Smooth muscle cell of the brain vasculature (primary cell): ENCODE measurements at regions not wholly inside any gene's neighbourhood (a gene's known extent, or its start where the extent isn't known, plus 50 kb on each side); places are given as distances from the start of the nearest gene placed in this dataset.
"Not testable (repeated sequence)": the region's sequence is repeated elsewhere in the genome, so short reads cannot be mapped to it uniquely, and the experiment has no call there.

ENCODE experiments used
- DNase-seq: peaks from one replicate; pipeline ENCODE4 v3.0.0-alpha.2; 2012; ENCODE audit warnings: low read depth, low spot score

DNA sequence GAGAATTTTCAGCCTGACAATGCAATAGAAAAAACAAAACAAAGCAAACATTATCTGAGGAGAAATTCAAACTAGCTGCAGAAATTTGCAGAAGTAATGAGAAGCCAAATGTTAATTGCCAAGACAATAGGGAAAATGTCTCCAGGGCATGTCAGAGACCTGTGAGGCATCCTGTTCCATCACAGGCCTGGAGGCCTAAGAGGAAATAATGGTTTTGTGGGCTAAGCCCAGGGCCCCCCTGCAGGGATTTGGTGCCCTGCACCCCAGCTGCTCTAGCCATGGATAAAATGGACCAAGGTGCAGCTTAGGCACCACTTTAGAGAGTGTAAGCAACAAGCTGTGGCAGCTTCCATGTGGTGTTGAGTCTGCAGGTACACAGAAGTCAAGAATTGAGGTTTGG lies 401.2 kb upstream of the NECTIN3 start:
- no peak for DNase-seq

DNA sequence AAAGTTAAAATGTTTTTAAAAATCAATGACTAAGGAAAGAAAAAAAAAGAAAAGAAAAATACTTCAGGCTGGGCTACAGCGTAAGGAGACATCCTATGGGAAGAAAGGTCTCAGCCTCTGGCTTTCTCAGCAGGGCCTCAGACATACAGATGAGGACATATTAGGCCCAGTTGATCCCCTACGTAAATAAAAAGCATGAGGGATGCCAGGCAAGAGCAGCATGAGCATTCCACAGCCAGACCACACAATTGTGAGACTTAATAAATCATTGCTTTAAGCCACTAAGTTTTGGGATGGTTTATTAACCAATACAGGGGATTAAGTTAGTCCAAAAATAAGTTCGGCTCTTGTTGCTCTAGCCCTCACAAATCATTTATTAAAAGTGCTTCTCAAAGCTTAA lies 394.1 kb upstream of the NECTIN3 start:
- peak; percentile 29 for DNase-seq

DNA sequence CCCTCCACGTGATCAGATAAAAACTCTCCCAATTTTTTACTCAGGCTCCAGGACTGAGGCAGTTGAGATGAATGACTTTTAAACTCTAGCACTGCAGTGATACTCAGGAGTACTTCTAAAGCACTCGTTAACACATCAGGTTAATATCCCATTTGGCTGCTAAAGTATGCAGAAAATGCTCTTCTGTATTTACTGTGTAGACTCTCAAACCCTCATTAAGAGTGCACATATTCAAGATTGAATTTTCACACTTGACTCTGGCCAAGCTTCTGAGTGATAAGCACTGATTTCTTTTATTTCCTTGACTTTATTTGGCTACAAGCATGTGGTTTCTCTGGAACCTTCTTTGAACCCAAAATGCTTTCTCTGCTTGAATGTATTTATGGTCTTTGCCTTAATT lies 392.3 kb upstream of the NECTIN3 start:
- DNase-seq: no peak

DNA sequence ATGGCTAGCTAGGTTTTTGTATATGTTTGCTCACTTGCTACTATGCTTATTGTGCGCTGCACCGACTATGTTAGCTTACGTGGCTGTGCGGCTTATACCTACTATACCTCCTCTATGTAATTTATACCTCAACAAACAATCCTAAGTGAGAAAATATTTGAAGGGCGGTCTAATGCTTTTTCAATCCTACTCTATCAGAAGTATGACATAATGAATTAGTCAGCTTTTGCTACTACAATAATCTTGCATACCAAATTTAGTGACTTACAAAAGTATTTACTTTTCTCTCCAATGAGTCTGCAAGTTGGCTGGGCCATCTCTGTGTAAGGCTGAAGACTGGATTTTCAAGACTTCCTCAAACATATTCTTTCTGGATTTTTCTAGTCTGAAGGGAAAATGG lies 391.2 kb upstream of the NECTIN3 start:
- DNase-seq: no peak

DNA sequence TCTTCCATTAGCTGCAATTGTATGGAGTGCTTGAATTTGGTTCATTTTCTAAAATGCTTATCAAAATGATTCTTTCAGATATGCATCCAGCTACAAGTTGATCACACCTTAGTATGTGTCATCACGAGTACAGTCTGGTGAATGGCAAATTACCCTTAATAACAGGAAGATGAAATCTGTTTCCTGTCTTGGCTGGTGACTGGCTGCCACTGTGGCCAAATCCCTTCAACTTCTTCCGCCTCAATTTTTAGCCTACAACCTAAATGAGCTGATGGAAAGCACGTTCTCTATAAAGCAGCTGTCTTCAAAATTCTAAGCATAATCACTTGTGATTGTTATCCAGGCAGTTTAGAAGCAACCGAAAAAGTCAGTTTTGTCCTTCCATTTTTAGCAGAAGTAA lies 387.1 kb upstream of the NECTIN3 start:
- DNase-seq: no peak

DNA sequence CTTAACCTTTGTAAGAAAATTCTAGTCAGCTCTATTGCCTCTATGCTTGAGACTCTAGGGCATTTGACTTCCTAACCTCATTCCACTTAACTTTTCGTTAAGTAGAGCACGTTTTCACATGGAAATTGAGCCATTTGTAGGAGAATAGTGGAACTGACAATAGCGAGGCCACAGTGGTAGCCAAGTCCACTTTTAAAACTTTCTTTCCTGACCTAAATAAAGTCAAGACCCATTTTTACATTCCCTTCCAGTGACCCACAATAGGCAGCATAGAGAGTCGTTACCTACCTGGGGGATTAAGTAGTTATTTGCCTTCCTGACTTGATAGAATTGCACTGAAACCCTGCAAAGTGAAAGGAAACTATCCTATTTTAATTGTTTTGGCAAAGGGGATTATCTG lies 386.0 kb upstream of the NECTIN3 start:
- no peak for DNase-seq

DNA sequence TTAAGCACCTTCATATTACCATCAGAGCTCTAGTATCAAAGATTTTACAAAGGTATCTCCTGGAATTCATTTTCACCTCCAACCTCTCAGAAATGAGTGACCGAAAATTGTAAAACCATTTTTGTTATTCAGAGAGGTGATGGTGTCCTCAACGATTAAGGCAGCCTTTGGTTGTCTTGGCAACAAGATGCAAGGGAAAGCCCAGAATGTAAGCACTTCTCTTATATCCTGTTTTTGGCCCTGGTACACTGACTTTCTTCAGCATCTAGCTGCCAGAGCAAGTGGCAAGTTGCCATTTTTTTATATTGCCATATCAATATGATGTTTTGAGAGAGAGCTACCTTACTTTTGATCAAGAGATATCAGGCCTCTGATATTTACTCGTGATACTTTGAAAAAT lies 384.9 kb upstream of the NECTIN3 start:
- DNase-seq: no peak

DNA sequence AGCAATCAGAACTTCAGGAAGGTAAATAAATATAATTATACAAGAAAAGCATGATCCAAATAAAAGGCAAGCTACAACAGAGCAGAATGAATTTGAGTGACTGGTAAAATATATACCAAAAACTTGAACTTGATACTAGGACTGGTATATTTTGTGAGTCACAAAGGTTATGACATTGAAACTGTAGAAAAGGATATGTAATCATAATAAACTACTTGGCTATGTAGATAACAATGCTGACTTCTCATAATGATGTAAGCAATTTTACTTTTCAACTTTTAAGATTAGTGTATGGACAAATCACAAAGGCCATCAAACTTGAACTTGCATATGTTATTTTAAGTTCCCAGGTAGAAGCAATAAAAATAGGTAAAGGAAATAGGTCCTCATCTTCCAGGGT lies 384.5 kb upstream of the NECTIN3 start:
- no peak for DNase-seq

DNA sequence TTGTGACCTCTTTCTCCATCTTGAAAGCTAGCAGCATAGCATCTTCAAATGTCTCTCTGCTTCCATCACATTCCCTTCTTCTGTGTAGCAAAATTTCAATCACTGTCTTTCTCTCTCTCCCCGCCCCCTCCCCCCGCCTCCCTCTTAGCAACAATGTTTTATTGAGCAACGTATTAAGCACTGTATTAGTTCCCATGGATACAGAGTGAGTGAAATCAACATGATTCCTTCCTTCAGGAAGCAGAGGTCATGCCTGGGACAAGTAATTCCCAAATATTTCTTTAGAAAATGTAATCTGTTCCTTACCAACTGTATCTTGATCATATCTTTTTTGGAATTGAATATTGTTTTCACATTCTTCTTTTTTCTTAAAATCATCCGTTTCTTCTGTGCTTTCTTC lies 373.7 kb upstream of the NECTIN3 start:
- no peak for DNase-seq

DNA sequence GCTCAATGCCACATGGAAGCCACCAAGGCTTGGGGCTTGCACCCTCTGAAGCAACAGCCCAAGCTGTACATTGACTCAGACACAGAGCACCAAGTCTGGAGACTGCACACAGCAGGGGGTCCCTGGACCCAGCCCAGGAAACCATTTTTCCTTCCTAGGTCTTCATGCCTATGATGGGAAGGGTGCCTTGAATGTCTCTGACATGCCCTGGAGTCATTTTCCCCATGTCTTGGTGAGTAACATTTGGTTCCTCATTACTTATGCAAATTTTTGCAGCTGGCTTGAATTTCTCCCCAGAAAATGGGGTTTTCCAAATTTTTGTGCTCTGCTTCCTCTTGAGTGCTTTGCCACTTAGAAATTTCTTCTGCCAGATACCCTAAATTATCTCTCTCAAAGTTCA lies 367.3 kb upstream of the NECTIN3 start:
- not testable (repeated sequence) for DNase-seq

DNA sequence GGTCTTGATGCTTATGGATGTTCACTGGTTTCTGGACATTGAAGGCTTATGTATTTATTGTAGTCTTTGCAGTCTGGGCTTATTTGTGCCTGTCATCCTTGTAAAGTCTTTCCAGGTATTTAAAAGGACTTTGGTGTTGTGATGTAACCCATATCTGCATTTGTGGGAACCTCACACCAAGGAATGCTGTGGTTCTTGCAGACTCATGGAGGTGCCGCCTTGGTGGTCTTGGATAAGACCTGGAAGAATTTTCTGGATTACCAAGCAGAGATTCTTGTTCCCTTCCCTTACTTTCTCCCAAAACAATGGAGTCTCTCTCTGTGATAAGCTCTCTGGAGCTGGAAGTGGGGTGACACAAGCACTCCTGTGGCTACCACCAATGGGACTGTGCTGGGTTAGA lies 363.5 kb upstream of the NECTIN3 start:
- DNase-seq: no peak

DNA sequence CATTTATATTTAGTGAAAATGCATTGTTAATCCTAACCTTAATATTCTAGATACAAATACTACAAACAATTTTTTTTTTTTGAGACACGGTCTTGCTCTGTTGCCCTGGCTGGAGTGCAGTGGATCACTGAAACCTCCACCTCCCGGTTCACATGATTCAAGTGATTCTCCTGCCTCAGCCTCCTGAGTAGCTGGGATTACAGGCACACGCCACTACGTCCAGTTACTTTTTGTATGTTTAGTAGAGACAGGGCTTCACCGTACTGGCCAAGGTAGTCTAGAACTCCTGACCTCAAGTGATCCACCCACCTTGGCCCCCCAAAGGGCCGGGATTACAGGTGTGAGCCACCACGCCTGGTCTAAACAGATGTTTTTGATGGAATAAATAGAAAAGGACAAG lies 361.5 kb upstream of the NECTIN3 start:
- no peak for DNase-seq

DNA sequence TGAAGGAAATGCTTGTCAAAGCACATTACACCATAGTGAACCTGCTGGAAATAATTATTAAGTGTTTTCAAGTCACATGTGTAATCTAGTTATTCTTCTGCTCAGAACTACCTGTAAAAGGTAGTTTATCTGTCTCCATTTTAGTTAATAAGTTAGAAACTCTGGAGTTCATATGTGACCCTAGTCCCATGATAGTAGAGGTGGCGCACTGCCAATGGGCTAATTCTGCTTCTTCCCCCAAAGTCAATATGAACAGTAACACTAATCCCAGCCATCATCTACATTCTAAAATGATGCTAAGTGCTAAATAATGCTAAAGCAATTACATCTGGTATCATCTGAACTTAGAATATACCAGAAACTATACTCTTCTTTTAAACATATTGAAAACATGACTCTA lies 361.0 kb upstream of the NECTIN3 start:
- DNase-seq: no peak

DNA sequence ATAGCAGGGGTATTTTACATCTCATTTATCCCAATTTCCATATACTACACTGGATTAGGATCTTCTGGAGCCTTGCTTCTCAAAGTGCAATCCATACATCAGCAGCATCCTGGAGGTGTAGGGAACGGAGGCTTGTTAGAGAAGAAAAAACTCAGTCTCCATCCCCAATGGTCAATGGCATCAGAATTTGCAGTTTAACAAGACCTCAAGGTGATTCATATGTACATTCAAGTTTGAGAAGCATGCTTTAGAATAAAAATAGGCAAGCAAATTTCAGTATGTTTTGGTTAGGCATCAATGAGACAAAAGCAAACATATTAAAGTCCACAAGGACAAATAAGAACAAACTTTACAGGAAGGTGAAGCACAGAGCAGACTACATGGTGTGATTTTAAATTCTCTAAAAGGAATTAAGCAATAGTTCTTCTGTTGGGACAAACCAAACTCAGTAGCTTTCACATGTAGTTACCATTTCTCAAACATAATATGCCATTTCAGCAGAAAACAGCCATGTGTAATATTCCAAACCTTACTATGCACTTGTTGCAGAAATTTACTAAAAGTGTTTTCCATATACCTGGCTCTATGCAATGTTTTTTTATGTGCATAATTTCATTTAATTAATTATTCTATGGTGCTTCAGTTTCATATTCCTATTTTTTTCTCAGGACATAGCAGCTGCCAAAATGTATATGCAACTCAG lies 360.3 kb upstream of the NECTIN3 start:
- no peak for DNase-seq

DNA sequence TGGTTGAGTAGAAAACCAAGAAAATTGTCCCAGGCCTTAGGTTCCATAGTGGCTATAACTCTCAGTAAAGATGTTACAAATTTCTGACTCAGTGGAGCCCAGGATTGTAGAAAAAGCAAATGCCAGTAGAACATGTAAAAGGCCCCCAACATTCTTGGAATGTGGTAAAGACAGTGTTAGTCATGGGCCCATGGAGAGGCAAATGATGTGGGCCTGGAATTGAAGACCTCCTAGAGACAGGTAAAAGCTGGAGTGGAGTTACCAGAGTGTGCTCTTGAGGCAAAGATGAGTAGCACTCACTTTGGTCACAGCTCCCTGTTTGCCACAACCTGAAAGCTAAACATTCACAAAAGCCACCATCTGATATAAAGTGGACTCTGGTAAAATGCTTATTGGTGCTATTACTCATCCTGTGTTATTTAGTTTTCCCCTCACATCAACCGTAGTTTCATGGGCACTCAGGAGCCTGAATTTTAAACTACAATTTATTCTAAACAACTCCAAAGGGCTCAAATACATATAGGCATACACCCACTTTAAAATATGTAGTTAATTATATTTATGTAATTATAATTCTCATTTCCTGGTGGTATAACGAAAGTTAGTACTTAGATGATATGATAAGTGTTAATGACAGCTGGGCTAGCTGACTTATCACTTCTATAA lies 359.6 kb upstream of the NECTIN3 start:
- DNase-seq: no peak

DNA sequence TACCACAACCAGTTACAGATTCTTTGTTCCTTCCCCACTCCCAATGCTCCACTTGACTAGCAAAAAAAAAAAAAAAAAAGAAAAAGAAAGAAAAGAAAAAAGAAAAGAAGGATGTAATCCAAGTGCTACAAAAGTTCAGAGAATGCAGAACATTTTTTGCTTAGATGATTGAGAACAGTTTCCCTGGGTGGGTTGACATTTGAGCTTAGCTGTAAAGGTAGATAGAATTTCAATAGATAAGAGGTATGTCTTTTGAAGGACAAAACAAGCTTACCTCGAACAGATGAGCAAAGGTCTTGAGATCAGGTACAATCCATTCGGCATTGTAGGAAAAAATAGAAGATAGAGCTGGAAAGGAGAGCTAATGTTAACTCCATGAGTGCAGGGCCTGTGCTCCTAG lies 344.6 kb upstream of the NECTIN3 start:
- DNase-seq: no peak

DNA sequence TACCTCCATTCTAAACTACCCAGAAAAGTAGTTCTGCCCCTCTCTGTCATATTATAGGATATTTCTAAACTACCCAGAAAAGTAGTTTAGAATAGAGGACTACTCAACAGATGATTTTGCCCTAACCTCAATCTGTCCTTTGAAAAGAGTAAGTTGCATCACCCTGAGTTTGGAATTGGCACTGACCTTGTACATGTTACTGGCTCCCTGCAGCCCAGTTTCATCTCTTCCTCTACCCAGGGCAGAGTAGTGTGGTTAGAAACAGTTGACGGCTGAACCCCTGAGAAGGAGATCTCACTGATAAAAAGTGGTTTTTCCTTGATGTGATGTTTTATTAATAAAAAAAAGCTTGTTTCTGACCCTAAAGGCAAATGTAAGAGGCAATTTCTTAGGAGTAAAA lies 340.5 kb upstream of the NECTIN3 start:
- no peak for DNase-seq

DNA sequence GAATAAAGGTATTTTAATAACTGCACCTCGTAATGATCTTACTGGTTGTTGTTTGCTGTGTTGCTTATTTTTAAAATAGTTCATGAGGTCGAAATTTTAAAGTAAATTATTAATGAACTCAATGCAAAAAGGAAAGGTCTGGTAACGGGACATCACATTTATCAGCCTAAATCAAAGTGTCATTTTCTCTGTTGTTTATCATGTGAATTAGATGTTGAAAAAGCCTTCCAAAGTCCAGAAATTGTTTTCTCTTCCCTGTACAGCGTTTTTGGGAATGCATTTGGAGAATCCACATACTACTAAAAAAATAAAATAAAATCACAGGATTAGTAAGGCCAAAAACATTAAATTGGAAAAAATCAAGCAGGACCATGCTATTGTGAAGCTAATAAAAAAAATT lies 339.2 kb upstream of the NECTIN3 start:
- no peak for DNase-seq

DNA sequence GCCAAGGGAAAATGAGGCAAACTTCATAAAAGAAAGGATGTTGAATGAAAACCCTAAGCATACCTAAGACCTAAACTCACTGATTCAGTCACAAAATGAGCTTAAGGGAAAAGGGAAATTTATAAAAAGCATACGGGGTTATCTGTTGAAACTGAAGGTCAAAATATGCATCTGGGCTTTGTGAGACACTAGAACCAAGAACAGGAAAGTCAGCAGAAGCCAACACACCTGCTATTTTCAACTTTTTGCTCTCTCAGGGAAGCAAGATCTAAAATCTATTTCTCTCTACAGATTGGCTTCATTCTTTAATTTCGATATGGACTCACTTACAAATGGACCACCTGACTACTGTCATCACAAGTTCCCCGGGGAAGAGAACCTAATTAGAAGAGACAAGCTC lies 338.6 kb upstream of the NECTIN3 start:
- DNase-seq: no peak

DNA sequence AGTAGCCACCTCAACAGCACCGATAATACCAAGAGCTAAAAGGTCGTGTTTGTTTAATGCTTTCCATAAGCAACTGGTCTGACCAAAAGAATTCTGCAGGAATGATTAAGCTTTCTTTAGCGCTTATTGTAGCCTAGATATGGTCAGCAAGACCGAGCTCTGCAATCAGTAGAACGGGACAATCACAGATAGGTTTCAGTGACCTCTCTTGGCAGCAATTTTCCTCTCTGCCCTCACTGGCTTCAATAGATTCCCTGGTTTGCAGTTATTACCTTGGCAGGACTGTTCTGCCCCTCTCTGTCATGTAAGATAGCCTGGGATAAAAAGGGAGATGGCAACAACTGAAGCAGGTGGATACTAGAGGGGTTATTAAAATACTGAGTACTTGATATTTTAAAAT lies 337.1 kb upstream of the NECTIN3 start:
- no peak for DNase-seq

DNA sequence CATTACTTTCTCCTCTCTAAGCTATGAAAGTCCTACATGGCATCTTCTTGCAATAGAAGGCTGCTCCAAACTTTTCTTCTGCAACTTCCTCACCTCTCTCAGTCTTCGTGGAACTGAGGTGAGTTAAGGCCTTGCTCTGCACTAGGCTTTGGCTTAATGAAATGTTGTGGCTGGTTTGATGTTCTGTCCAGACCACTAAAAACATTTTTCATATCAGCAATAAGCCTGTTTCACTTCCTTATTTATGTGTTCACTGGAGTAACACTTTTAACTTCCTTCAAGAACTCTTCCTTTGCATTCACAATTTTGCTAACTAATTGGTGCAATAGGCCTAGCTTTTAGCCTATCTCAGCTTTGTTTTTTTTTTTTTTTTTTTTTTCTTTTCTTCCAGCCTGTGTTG lies 335.3 kb upstream of the NECTIN3 start:
- no peak for DNase-seq

DNA sequence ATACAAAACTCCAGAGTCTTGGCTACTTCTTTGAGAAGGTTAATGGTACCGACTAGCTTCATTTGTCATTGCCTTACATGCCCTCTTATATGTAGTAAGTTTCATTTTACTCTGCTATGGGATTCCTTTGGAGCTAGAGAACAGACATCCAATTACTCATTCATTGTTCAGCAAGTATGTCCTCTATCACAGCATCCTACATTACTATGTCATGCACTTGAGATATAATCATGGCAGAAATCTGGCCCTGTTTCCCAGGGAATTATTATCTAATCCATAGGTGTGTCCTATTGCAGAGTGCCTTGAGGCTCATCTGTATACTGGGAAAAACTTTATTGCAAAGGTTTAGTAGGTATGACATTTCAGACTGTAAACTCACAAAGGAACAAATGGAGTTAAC lies 333.1 kb upstream of the NECTIN3 start:
- DNase-seq: no peak

DNA sequence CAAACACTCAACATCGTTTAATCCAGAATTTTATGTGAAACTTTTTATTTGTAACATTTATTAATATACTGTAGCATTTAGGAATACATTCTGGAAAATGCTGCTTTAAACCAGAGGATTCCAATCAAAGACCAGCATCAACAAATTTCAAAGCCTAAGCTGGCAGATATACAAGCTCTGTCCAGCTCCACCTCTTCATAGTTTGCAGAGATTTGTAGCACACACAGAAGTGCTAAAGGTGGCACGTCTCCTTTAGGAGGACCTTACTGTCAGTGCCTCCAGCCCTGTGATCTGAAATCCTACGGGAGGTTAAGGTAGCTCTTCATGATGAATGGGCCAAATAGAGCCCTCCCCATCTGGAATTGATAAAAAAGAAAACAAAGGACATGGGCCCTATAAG lies 329.7 kb upstream of the NECTIN3 start:
- no peak for DNase-seq

DNA sequence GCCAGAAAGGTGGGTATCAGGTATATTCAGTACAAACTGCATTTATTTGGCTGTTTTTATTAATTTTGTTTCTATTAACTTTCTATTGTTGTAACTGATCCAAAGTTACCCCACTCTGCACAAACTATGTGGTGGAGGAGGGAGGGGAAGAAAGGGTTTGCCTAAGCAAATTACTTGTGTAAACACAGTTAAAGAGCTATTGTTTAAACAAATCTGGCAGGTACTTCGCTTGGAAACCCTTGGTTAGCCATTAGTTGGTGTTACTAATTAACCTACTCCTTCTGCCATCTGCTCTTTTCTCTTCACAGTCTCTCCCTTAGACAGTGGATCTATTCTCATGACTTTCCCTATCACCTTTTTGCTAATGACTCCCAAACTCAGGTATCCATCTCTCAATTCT lies 328.4 kb upstream of the NECTIN3 start:
- DNase-seq: no peak
